Breast epithelium (tissue), 3 donors: ENCODE measurements at regions not wholly inside any gene's neighbourhood (a gene's known extent, or its start where the extent isn't known, plus 50 kb on each side); places are given as distances from the start of the nearest gene placed in this dataset.

Experiments
- POLR2A ChIP-seq: fragments of 450-650 bp; IDR thresholded peaks from one replicate; pipeline ENCODE4 v1.6.1; 2016; ENCODE audit warnings: antibody characterized with exemption, mild to moderate bottlenecking, moderate library complexity
- TF ChIP-seq, protein P1 (sequence below), 3 donors: fragments of 450-650 bp; IDR thresholded peaks; one replicate each; pipeline ENCODE4 v1.5.1; 2016 to 2017; ENCODE audit warnings: antibody characterized with exemption in 3 of 3, mild to moderate bottlenecking in 3 of 3, moderate library complexity in 3 of 3

DNA sequence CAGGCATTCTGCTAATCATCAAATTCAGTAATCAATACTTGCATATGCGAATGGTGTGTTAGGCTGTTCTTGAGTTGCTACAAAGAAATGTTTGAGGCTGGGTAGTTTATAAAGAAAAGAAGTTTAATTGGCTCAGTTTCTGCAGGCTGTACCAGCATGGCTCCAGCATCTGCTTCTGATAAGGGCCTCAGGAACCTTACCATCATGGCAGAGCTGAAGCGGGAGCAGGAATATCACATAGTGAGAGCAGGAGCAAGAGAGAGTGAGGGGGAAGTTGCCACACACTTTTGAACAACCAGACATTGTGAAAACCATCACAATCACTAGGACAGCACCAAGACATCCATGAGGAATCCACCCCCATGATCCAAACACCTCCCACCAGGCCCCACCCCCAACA, 344.7 kb upstream of the FAM241A start:
- TF ChIP-seq, protein P1, sequence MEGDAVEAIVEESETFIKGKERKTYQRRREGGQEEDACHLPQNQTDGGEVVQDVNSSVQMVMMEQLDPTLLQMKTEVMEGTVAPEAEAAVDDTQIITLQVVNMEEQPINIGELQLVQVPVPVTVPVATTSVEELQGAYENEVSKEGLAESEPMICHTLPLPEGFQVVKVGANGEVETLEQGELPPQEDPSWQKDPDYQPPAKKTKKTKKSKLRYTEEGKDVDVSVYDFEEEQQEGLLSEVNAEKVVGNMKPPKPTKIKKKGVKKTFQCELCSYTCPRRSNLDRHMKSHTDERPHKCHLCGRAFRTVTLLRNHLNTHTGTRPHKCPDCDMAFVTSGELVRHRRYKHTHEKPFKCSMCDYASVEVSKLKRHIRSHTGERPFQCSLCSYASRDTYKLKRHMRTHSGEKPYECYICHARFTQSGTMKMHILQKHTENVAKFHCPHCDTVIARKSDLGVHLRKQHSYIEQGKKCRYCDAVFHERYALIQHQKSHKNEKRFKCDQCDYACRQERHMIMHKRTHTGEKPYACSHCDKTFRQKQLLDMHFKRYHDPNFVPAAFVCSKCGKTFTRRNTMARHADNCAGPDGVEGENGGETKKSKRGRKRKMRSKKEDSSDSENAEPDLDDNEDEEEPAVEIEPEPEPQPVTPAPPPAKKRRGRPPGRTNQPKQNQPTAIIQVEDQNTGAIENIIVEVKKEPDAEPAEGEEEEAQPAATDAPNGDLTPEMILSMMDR (IDR thresholded peaks at IDR 0.05) = no peak
- no peak for TF ChIP-seq POLR2A
